ENCODE measurements at regions not wholly inside any gene's neighbourhood (a gene's known extent, or its start where the extent isn't known, plus 50 kb on each side); places are given as distances from the start of the nearest gene placed in this dataset.
"Not testable (repeated sequence)": the region's sequence is repeated elsewhere in the genome, so short reads cannot be mapped to it uniquely, and the experiment has no call there.

- H3K23ac ChIP-seq (ENCODE audit: insufficient read length); H3K14ac ChIP-seq (ENCODE audit: insufficient read length); H3K36me3 ChIP-seq (ENCODE audit: control insufficient read depth in 2 of 4, insufficient read depth in 4 of 4, low read length in 3 of 4); H3K79me1 ChIP-seq (ENCODE audit: low read depth, low read length); H4K8ac ChIP-seq (ENCODE audit: extremely low read depth, insufficient read depth, low read length); H2BK15ac ChIP-seq (ENCODE audit: low read length); H2BK5ac ChIP-seq (ENCODE audit: low read depth, low read length); H4K5ac ChIP-seq (ENCODE audit: insufficient read length, low read depth, low read length); H3K4me1 ChIP-seq (replicated peaks in 1 of 4; ENCODE audit: control insufficient read depth in 3 of 4, insufficient read depth in 4 of 4, low read length in 3 of 4); H3K9me3 ChIP-seq (ENCODE audit: insufficient read depth in 2 of 2, low read depth in 1 of 2, low read length in 1 of 2); H2BK120ac ChIP-seq (replicated peaks; ENCODE audit: low read depth, low read length); H3K4ac ChIP-seq (replicated peaks; ENCODE audit: insufficient read length, low read depth, low read length); H3K23me2 ChIP-seq (ENCODE audit: low read depth, low read length); H2AFZ ChIP-seq (ENCODE audit: low read length); H2BK20ac ChIP-seq (ENCODE audit: low read length); H3K9ac ChIP-seq (replicated peaks in 1 of 4; ENCODE audit: extremely low read depth in 1 of 4, low read depth in 3 of 4, low read length in 3 of 4); H3K18ac ChIP-seq (ENCODE audit: extremely low read depth, low read length); POLR2A ChIA-PET (ENCODE audit: partially characterized antibody); H3K27me3 ChIP-seq (replicated peaks in 1 of 4; ENCODE audit: control insufficient read depth in 3 of 4, extremely low read depth in 1 of 4, insufficient read depth in 3 of 4, low read length in 3 of 4); H4K91ac ChIP-seq (replicated peaks; ENCODE audit: insufficient read length, low read length); H2AK5ac ChIP-seq (ENCODE audit: low read depth, low read length); H3K4me3 ChIP-seq (ENCODE audit: extremely low read depth in 1 of 4, insufficient read depth in 2 of 4, low read depth in 3 of 4, low read length in 4 of 4); H4K20me1 ChIP-seq (replicated peaks in 1 of 2; ENCODE audit: control insufficient read depth in 1 of 2, insufficient read depth in 2 of 2, low read length in 2 of 2); H3K4me2 ChIP-seq (ENCODE audit: insufficient read depth in 1 of 2, low read depth in 2 of 2, low read length in 2 of 2); FAIRE-seq; H3K56ac ChIP-seq (replicated peaks; ENCODE audit: insufficient read length, low read depth, low read length); H3K27ac ChIP-seq (ENCODE audit: low read depth, low read length); H2BK12ac ChIP-seq (ENCODE audit: low read depth, low read length); DNase-seq (ENCODE audit: low read depth in 1 of 2, low spot score in 2 of 2); H3K79me2 ChIP-seq (ENCODE audit: control insufficient read depth in 1 of 2, insufficient read depth in 2 of 2, low read length in 2 of 2): not testable (repeated sequence)
- 95% methylated on average over 13 of the region's 13 CpGs; no CpG with 5 or more reads in 1 of the 2 experiments for WGBS, 2 experiments (ENCODE audit: extremely low coverage in 1 of 2, insufficient coverage in 1 of 2, insufficient read length in 1 of 2, insufficient replicate concordance in 2 of 2, low coverage in 1 of 2, low lambda C conversion rate in 2 of 2, missing lambda C conversion rate in 1 of 2)
- CTCF ChIA-PET (ENCODE audit: partially characterized antibody): interaction anchor here (0.7 kb wide), 1 partner anchor 169 kb away, joined by 3 read pairs; no protein-coding TSS in a partner anchor
Measured at GRCh38 chr12:61294011-61294410, 966.2 kb upstream of the USP15 start.
